Liver (tissue), 7 donors: ENCODE measurements at regions not wholly inside any gene's neighbourhood (a gene's known extent, or its start where the extent isn't known, plus 50 kb on each side); places are given as distances from the start of the nearest gene placed in this dataset.
"Not testable (repeated sequence)": the region's sequence is repeated elsewhere in the genome, so short reads cannot be mapped to it uniquely, and the experiment has no call there.

ENCODE experiments used
- DNase-seq: peaks from one replicate; pipeline ENCODE4 v3.0.0-alpha.2; 2017; ENCODE audit warnings: low spot score
- H3K27ac ChIP-seq, 2 donors: one replicate each; pipeline ENCODE4 v1.7.0; 2013; ENCODE audit warnings: inconsistent platforms in 2 of 2, low read length in 2 of 2, control low read depth in 1 of 2, low read depth in 1 of 2, mild to moderate bottlenecking in 1 of 2
- H3K27me3 ChIP-seq, 4 donors: one replicate each; pipeline versions ENCODE4 v1.6.1 to v1.7.0; 2013; ENCODE audit warnings: low read length in 3 of 4, inconsistent platforms in 1 of 4, mild to moderate bottlenecking in 1 of 4, moderate library complexity in 1 of 4; ENCODE audit not compliant: control insufficient read depth in 4 of 4, insufficient read depth in 4 of 4
- H3K36me3 ChIP-seq, 4 donors: one replicate each; pipeline versions ENCODE4 v1.6.1 to v1.7.0; 2013; ENCODE audit warnings: low read length in 3 of 4, mild to moderate bottlenecking in 3 of 4, low read depth in 1 of 4, moderate library complexity in 1 of 4; ENCODE audit not compliant: control insufficient read depth in 4 of 4, insufficient read depth in 3 of 4
- H3K4me1 ChIP-seq, 4 donors: one replicate each; pipeline versions ENCODE4 v1.6.1 to v1.7.0; 2013; ENCODE audit warnings: low read length in 3 of 4, mild to moderate bottlenecking in 3 of 4, moderate library complexity in 1 of 4; ENCODE audit not compliant: control insufficient read depth in 4 of 4, insufficient read depth in 4 of 4
- H3K4me3 ChIP-seq, 3 donors: one replicate each; pipeline versions ENCODE4 v1.6.1 to v1.7.0; 2013; ENCODE audit warnings: low read length in 3 of 3, control low read depth in 1 of 3, low read depth in 1 of 3, mild to moderate bottlenecking in 1 of 3
- H3K9ac ChIP-seq, 2 donors: one replicate each; pipeline ENCODE4 v1.7.0; 2013; ENCODE audit warnings: low read length in 2 of 2, mild to moderate bottlenecking in 2 of 2, moderate library complexity in 2 of 2, control low read depth in 1 of 2, low read depth in 1 of 2
- H3K9me3 ChIP-seq, 4 donors: one replicate each; pipeline versions ENCODE4 v1.6.1 to v1.7.0; 2013; ENCODE audit warnings: low read length in 3 of 4; ENCODE audit not compliant: control insufficient read depth in 4 of 4
- FOXA1 ChIP-seq: IDR thresholded peaks from 2 replicates; pipeline ENCODE4 v1.6.1; 2016; ENCODE audit warnings: antibody characterized with exemption
- HNF4G ChIP-seq: IDR thresholded peaks from 2 replicates; pipeline ENCODE4 v1.6.1; 2016; ENCODE audit warnings: antibody characterized with exemption
- JUND ChIP-seq, 2 donors: IDR thresholded peaks; 2 replicates each; pipeline ENCODE4 v1.6.1; 2016; ENCODE audit warnings: antibody characterized with exemption in 2 of 2
- MAX ChIP-seq: IDR thresholded peaks from 2 replicates; pipeline ENCODE4 v1.6.1; 2016; ENCODE audit warnings: antibody characterized with exemption
- NR2F2 ChIP-seq: IDR thresholded peaks from 2 replicates; pipeline ENCODE4 v1.6.1; 2016; ENCODE audit warnings: antibody characterized with exemption
- RAD21 ChIP-seq, 2 donors: IDR thresholded peaks; 2 replicates each; pipeline ENCODE4 v1.6.1; 2016; ENCODE audit warnings: antibody characterized with exemption in 2 of 2, mild to moderate bottlenecking in 2 of 2
- REST ChIP-seq: IDR thresholded peaks from 2 replicates; pipeline ENCODE4 v1.6.1; 2016; ENCODE audit warnings: antibody characterized with exemption, mild to moderate bottlenecking
- RXRA ChIP-seq, 2 donors: IDR thresholded peaks; 2 replicates each; pipeline ENCODE4 v1.6.1; 2017 to 2018; ENCODE audit warnings: antibody characterized with exemption in 2 of 2, mild to moderate bottlenecking in 1 of 2
- SP1 ChIP-seq: IDR thresholded peaks from 2 replicates; pipeline ENCODE4 v1.6.1; 2018; ENCODE audit warnings: antibody characterized with exemption, mild to moderate bottlenecking
- TAF1 ChIP-seq: conservative IDR thresholded peaks from 2 replicates; pipeline ENCODE4 v1.6.1; 2016; ENCODE audit warnings: antibody characterized with exemption, mild to moderate bottlenecking
- YY1 ChIP-seq: IDR thresholded peaks from 2 replicates; pipeline ENCODE4 v1.6.1; 2016; ENCODE audit warnings: antibody characterized with exemption, mild to moderate bottlenecking
- WGBS: extraction: QIAGEN DNeasy Blood & Tissue Kit; methylation state at CpG from one replicate; pipeline ENCODE4 v1.1.7; 2013; 5-methylcytosine and 5-hydroxymethylcytosine counted together
- TF ChIP-seq, protein P1 (sequence below): IDR thresholded peaks from 2 replicates; pipeline ENCODE4 v1.6.1; 2016; ENCODE audit warnings: antibody characterized with exemption
- donor health status: healthy.
- donor health status: healthy.
- donor health status: healthy.
- donor health status: healthy.

GRCh38 chr6:120935016-120935415, 399.3 kb downstream of the TBC1D32 start (continued):
- TF ChIP-seq REST (no peak), SP1 (no peak), FOXA1 (no peak)
- TF ChIP-seq, protein P1, sequence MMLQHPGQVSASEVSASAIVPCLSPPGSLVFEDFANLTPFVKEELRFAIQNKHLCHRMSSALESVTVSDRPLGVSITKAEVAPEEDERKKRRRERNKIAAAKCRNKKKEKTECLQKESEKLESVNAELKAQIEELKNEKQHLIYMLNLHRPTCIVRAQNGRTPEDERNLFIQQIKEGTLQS: no peak

GRCh38 chr6:120931520-120932180, 402.6 kb downstream of the TBC1D32 start:
- H3K36me3 ChIP-seq, H3K4me3 ChIP-seq, H3K9me3 ChIP-seq, H3K27ac ChIP-seq, H3K9ac ChIP-seq, H3K4me1 ChIP-seq, DNase-seq, H3K27me3 ChIP-seq: not testable (repeated sequence)
- WGBS: 57% methylated on average over 8 of the region's 8 CpGs

- not testable (repeated sequence) for H3K4me1 ChIP-seq, H3K4me3 ChIP-seq, H3K9me3 ChIP-seq, DNase-seq, H3K27me3 ChIP-seq, H3K27ac ChIP-seq, H3K9ac ChIP-seq, H3K36me3 ChIP-seq
- 70% methylated on average over 4 of the region's 4 CpGs for WGBS
These were observed 403.8 kb downstream of the TBC1D32 start for GRCh38 chr6:120930500-120930899.

DNA sequence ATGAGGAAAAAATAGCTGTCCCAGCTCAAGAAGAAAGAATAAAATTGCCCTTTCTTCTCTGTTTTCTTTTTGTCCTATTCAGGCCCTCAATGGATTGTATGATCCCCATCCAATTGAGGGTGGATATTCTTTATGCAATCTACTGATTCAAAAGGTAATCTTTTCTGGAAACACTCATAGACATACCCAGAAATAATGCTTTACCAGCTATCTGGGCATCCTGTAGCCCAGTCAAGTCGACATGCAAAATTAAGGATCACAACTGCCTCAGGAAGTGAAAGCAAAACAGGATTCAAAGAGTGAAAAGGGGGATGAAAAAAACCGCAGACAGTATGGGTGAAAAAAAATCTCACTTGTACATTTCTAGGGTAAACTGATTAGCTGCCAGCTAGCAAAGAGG, 410.1 kb downstream of the TBC1D32 start:
- TF ChIP-seq YY1 (no peak), SP1 (no peak), RXRA (IDR thresholded peaks at IDR 0.05) (no peak), MAX (no peak), JUND (IDR thresholded peaks at IDR 0.05) (no peak), NR2F2 (no peak), HNF4G (no peak), RAD21 (IDR thresholded peaks at IDR 0.05) (no peak), REST (no peak), TAF1 (no peak)
- TF ChIP-seq, protein P1: no peak
- Histone ChIP-seq H3K36me3 (no peaks in the 10 kb centered on the region), H3K4me3 (no peak overlapping the region), H3K4me1 (no peaks in the 10 kb centered on the region), H3K27me3 (no peaks in the 10 kb centered on the region), H3K9me3 (no peaks in the 10 kb centered on the region), H3K27ac (no peak overlapping the region), H3K9ac (no peak overlapping the region)
- 80% methylated on average over 2 of the region's 2 CpGs for WGBS
- no peak for DNase-seq
